Nephron progenitor cell (in vitro differentiated cells): ENCODE measurements at regions not wholly inside any gene's neighbourhood (a gene's known extent, or its start where the extent isn't known, plus 50 kb on each side); places are given as distances from the start of the nearest gene placed in this dataset.

Source experiments
- DNase-seq: peaks from one replicate; pipeline ENCODE4 v3.0.0; 2021
- H3K27ac Mint-ChIP-seq: 2 replicates; pipeline ENCODE4 v1.8.0; 2021; ENCODE audit warnings: mild to moderate bottlenecking, moderate library complexity, mixed read lengths
- H3K27me3 Mint-ChIP-seq: 2 replicates; pipeline ENCODE4 v1.8.0; 2021; ENCODE audit warnings: mild to moderate bottlenecking, low read depth, mixed read lengths; ENCODE audit not compliant: poor library complexity
- H3K36me3 Mint-ChIP-seq: 2 replicates; pipeline ENCODE4 v1.8.0; 2021; ENCODE audit warnings: low read depth, mixed read lengths
- H3K4me1 Mint-ChIP-seq: 2 replicates; pipeline ENCODE4 v1.8.0; 2021; ENCODE audit warnings: mixed read lengths
- H3K4me3 Mint-ChIP-seq: 2 replicates; pipeline ENCODE4 v1.8.0; 2021; ENCODE audit warnings: mild to moderate bottlenecking, moderate library complexity, mixed read lengths
- H3K9me3 Mint-ChIP-seq: 2 replicates; pipeline ENCODE4 v1.8.0; 2021; ENCODE audit warnings: mild to moderate bottlenecking, moderate library complexity, mixed read lengths
- CTCF ChIP-seq: fragments of 200-600 bp; sonication (generic); IDR thresholded peaks from 2 replicates; pipeline ENCODE4 v1.5.0; 2021; ENCODE audit warnings: antibody characterized with exemption

- TF ChIP-seq CTCF, result no peak
- Mint-ChIP-seq H3K27me3 (peaks cover 4% of the 10 kb centered on the region), H3K9me3 (no peaks in the 10 kb centered on the region), H3K4me3 (no peak overlapping the region), H3K4me1 (no peaks in the 10 kb centered on the region), H3K27ac (no peak overlapping the region), H3K36me3 (no peaks in the 10 kb centered on the region)
- DNase-seq, result no peak
Observed at GRCh38 chr3:180284331-180285110, 247.8 kb upstream of the PEX5L start.

GRCh38 chr3:180287703-180288102, 251.0 kb upstream of the PEX5L start:
- Mint-ChIP-seq H3K9me3 (no peaks in the 10 kb centered on the region), H3K4me1 (no peaks in the 10 kb centered on the region), H3K36me3 (no peaks in the 10 kb centered on the region), H3K27me3 (peaks cover 4% of the 10 kb centered on the region), H3K27ac (no peak overlapping the region), H3K4me3 (no peak overlapping the region)
- no peak for DNase-seq
- TF ChIP-seq CTCF, result no peak

GRCh38 chr3:180288816-180289215, 252.1 kb upstream of the PEX5L start:
- H3K27ac Mint-ChIP-seq, result no peak overlapping the region
- peaks cover 4% of the 10 kb centered on the region for H3K27me3 Mint-ChIP-seq
- no peaks in the 10 kb centered on the region for H3K36me3 Mint-ChIP-seq

GRCh38 chr3:180290300-180290699, 253.6 kb upstream of the PEX5L start:
- Mint-ChIP-seq H3K27me3 (peaks cover 4% of the 10 kb centered on the region), H3K4me1 (no peaks in the 10 kb centered on the region), H3K36me3 (no peaks in the 10 kb centered on the region), H3K9me3 (no peaks in the 10 kb centered on the region), H3K27ac (no peak overlapping the region), H3K4me3 (no peak overlapping the region)
- DNase-seq, result no peak
- TF ChIP-seq CTCF, result no peak

More at GRCh38 chr3:180288816-180289215, 252.1 kb upstream of the PEX5L start:
- Mint-ChIP-seq H3K4me1 (no peaks in the 10 kb centered on the region), H3K4me3 (no peak overlapping the region), H3K9me3 (no peaks in the 10 kb centered on the region)
- no peak for DNase-seq
- no peak for TF ChIP-seq CTCF

GRCh38 chr3:180294282-180295027, 257.7 kb upstream of the PEX5L start:
- no peaks in the 10 kb centered on the region for H3K9me3 Mint-ChIP-seq
- no peak overlapping the region for H3K4me3 Mint-ChIP-seq
- H3K36me3 Mint-ChIP-seq, result no peaks in the 10 kb centered on the region
- H3K27me3 Mint-ChIP-seq, result no peaks in the 10 kb centered on the region
- no peaks in the 10 kb centered on the region for H3K4me1 Mint-ChIP-seq
- DNase-seq, result no peak
- no peak overlapping the region for H3K27ac Mint-ChIP-seq
- no peak for TF ChIP-seq CTCF
